HepG2 (cell line): ENCODE measurements at regions not wholly inside any gene's neighbourhood (a gene's known extent, or its start where the extent isn't known, plus 50 kb on each side); places are given as distances from the start of the nearest gene placed in this dataset.
A peak's percentile ranks its signal among the peaks of the same experiment; 100 is the strongest.

Experiments used
- ARNT2 ChIP-seq: sonication (generic); formaldehyde crosslinking; IDR thresholded peaks from 2 replicates; pipeline ENCODE4 v1.8.0; 2022; ENCODE audit warnings: mild to moderate bottlenecking, low read depth, missing genetic modification reagents, moderate library complexity
- CEBPB ChIP-seq: IDR thresholded peaks from 2 replicates; pipeline ENCODE4 v1.6.1; 2011; ENCODE audit warnings: low read depth, low read length, improper control_type of control experiment, borderline replicate concordance
- KDM1A ChIP-seq: IDR thresholded peaks from 2 replicates; pipeline ENCODE4 v1.6.1; 2016; ENCODE audit warnings: missing compliant biosample characterization
- PHF5A ChIP-seq: IDR thresholded peaks from one replicate; pipeline ENCODE4 v1.6.1; 2018; ENCODE audit warnings: low read depth, missing genetic modification reagents; ENCODE audit not compliant: unreplicated experiment
- SMC3 ChIP-seq: IDR thresholded peaks from 2 replicates; pipeline ENCODE4 v1.6.1; 2011; ENCODE audit warnings: low read length, improper control_type of control experiment
- ZNF670 ChIP-seq: sonication (generic); formaldehyde crosslinking; IDR thresholded peaks from 2 replicates; pipeline ENCODE4 v1.8.0; 2022; ENCODE audit warnings: mild to moderate bottlenecking, missing genetic modification reagents, borderline replicate concordance
- ZNF816 ChIP-seq: sonication (generic); formaldehyde crosslinking; IDR thresholded peaks from 2 replicates; pipeline ENCODE4 v1.8.0; 2022; ENCODE audit warnings: missing genetic modification reagents, mild to moderate bottlenecking, borderline replicate concordance
- TF ChIP-seq, protein P1 (sequence below): sonication (generic); formaldehyde crosslinking; IDR thresholded peaks from 2 replicates; pipeline ENCODE4 v1.5.0; 2020; ENCODE audit warnings: mild to moderate bottlenecking, missing genetic modification reagents, borderline replicate concordance
- TF ChIP-seq, protein P2 (sequence below), 2 experiments: fragments of 450-650 bp in 1 of 2; sonication (generic) in 1 of 2; formaldehyde crosslinking in 1 of 2; IDR thresholded peaks; 2 replicates each; pipeline versions ENCODE4 v1.6.1 to v1.8.0; 2016 to 2022; ENCODE audit warnings: antibody characterized with exemption in 1 of 2, mild to moderate bottlenecking in 1 of 2, missing genetic modification reagents in 1 of 2
- TF ChIP-seq, protein P3 (sequence below), 2 experiments: fragments of 450-650 bp in 1 of 2; sonication (generic) in 1 of 2; formaldehyde crosslinking; IDR thresholded peaks; 2 replicates each; pipeline versions ENCODE4 v1.5.0 to v1.8.0; 2020 to 2022; ENCODE audit warnings: mild to moderate bottlenecking in 1 of 2, missing genetic modification reagents in 1 of 2

DNA sequence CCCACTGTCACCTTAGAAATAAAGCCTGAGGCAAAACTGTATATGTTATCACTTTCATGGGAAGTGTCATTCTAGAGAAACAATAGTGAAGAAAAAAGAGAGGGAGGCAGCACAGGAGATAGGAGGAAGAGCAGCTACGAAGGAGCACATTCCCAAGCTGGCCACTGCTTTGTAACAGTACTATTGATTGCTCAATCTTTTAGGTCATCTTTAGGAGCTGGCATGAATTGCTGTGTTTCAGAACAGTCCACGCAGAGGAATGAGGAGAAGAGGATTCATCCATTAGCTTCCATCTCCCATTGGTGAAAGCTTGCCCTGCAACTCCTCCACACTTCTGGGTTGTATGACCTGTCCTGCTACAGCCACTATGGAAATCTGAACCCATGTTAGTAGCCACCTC lies 372.5 kb upstream of the DDHD1 start (continued):
- TF ChIP-seq, protein P1, sequence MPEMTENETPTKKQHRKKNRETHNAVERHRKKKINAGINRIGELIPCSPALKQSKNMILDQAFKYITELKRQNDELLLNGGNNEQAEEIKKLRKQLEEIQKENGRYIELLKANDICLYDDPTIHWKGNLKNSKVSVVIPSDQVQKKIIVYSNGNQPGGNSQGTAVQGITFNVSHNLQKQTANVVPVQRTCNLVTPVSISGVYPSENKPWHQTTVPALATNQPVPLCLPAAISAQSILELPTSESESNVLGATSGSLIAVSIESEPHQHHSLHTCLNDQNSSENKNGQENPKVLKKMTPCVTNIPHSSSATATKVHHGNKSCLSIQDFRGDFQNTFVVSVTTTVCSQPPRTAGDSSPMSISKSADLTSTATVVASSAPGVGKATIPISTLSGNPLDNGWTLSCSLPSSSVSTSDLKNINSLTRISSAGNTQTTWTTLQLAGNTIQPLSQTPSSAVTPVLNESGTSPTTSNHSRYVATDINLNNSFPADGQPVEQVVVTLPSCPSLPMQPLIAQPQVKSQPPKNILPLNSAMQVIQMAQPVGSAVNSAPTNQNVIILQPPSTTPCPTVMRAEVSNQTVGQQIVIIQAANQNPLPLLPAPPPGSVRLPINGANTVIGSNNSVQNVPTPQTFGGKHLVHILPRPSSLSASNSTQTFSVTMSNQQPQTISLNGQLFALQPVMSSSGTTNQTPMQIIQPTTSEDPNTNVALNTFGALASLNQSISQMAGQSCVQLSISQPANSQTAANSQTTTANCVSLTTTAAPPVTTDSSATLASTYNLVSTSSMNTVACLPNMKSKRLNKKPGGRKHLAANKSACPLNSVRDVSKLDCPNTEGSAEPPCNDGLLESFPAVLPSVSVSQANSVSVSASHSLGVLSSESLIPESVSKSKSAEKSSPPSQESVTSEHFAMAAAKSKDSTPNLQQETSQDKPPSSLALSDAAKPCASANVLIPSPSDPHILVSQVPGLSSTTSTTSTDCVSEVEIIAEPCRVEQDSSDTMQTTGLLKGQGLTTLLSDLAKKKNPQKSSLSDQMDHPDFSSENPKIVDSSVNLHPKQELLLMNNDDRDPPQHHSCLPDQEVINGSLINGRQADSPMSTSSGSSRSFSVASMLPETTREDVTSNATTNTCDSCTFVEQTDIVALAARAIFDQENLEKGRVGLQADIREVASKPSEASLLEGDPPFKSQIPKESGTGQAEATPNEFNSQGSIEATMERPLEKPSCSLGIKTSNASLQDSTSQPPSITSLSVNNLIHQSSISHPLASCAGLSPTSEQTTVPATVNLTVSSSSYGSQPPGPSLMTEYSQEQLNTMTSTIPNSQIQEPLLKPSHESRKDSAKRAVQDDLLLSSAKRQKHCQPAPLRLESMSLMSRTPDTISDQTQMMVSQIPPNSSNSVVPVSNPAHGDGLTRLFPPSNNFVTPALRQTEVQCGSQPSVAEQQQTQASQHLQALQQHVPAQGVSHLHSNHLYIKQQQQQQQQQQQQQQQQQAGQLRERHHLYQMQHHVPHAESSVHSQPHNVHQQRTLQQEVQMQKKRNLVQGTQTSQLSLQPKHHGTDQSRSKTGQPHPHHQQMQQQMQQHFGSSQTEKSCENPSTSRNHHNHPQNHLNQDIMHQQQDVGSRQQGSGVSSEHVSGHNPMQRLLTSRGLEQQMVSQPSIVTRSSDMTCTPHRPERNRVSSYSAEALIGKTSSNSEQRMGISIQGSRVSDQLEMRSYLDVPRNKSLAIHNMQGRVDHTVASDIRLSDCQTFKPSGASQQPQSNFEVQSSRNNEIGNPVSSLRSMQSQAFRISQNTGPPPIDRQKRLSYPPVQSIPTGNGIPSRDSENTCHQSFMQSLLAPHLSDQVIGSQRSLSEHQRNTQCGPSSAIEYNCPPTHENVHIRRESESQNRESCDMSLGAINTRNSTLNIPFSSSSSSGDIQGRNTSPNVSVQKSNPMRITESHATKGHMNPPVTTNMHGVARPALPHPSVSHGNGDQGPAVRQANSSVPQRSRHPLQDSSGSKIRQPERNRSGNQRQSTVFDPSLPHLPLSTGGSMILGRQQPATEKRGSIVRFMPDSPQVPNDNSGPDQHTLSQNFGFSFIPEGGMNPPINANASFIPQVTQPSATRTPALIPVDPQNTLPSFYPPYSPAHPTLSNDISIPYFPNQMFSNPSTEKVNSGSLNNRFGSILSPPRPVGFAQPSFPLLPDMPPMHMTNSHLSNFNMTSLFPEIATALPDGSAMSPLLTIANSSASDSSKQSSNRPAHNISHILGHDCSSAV: no peak
- TF ChIP-seq, protein P2, sequence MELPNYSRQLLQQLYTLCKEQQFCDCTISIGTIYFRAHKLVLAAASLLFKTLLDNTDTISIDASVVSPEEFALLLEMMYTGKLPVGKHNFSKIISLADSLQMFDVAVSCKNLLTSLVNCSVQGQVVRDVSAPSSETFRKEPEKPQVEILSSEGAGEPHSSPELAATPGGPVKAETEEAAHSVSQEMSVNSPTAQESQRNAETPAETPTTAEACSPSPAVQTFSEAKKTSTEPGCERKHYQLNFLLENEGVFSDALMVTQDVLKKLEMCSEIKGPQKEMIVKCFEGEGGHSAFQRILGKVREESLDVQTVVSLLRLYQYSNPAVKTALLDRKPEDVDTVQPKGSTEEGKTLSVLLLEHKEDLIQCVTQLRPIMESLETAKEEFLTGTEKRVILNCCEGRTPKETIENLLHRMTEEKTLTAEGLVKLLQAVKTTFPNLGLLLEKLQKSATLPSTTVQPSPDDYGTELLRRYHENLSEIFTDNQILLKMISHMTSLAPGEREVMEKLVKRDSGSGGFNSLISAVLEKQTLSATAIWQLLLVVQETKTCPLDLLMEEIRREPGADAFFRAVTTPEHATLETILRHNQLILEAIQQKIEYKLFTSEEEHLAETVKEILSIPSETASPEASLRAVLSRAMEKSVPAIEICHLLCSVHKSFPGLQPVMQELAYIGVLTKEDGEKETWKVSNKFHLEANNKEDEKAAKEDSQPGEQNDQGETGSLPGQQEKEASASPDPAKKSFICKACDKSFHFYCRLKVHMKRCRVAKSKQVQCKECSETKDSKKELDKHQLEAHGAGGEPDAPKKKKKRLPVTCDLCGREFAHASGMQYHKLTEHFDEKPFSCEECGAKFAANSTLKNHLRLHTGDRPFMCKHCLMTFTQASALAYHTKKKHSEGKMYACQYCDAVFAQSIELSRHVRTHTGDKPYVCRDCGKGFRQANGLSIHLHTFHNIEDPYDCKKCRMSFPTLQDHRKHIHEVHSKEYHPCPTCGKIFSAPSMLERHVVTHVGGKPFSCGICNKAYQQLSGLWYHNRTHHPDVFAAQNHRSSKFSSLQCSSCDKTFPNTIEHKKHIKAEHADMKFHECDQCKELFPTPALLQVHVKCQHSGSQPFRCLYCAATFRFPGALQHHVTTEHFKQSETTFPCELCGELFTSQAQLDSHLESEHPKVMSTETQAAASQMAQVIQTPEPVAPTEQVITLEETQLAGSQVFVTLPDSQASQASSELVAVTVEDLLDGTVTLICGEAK (IDR thresholded peaks at IDR 0.05): no peak
- TF ChIP-seq, protein P2 (CRISPR knock-in tag; IDR thresholded peaks at IDR 0.05): no peak
- TF ChIP-seq CEBPB (peak; percentile 86), PHF5A (CRISPR knock-in tag) (no peak), SMC3 (0 out of 2 replicates have a peak, but pooled peaks have one; percentile 11), ZNF816 (CRISPR knock-in tag) (no peak), ZNF670 (no peak), ARNT2 (CRISPR knock-in tag) (no peak), KDM1A (CRISPR knock-in tag) (no peak)
- TF ChIP-seq, protein P3, sequence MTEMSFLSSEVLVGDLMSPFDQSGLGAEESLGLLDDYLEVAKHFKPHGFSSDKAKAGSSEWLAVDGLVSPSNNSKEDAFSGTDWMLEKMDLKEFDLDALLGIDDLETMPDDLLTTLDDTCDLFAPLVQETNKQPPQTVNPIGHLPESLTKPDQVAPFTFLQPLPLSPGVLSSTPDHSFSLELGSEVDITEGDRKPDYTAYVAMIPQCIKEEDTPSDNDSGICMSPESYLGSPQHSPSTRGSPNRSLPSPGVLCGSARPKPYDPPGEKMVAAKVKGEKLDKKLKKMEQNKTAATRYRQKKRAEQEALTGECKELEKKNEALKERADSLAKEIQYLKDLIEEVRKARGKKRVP (CRISPR knock-in tag; IDR thresholded peaks at IDR 0.05): no peak
